SJSA1 (cell line): ENCODE measurements at regions not wholly inside any gene's neighbourhood (a gene's known extent, or its start where the extent isn't known, plus 50 kb on each side); places are given as distances from the start of the nearest gene placed in this dataset.
"Not testable (repeated sequence)": the region's sequence is repeated elsewhere in the genome, so short reads cannot be mapped to it uniquely, and the experiment has no call there.

ENCODE experiments used
- DNase-seq, 2 experiments: peaks; one replicate each; pipeline ENCODE4 v3.0.0-alpha.2; 2015 to 2020; ENCODE audit warnings: low spot score in 2 of 2, low read depth in 1 of 2
- H3K27ac ChIP-seq: fragments of 250-450 bp; sonication (Bioruptor Pico); 2 replicates; pipeline ENCODE4 v1.5.1; 2020; ENCODE audit warnings: mild to moderate bottlenecking, moderate library complexity
- H3K27me3 ChIP-seq: fragments of 250-450 bp; sonication (Bioruptor Pico); replicated peaks from 2 replicates; pipeline ENCODE4 v1.5.1; 2020; ENCODE audit warnings: mild to moderate bottlenecking, moderate library complexity
- H3K36me3 ChIP-seq: fragments of 250-450 bp; sonication (Bioruptor Pico); 2 replicates; pipeline ENCODE4 v1.5.1; 2020; ENCODE audit warnings: mild to moderate bottlenecking
- H3K4me1 ChIP-seq: fragments of 250-450 bp; sonication (Bioruptor Pico); replicated peaks from 2 replicates; pipeline ENCODE4 v1.6.1; 2021; ENCODE audit warnings: mild to moderate bottlenecking
- H3K4me3 ChIP-seq: fragments of 250-450 bp; sonication (Bioruptor Pico); 2 replicates; pipeline ENCODE4 v1.5.1; 2020; ENCODE audit warnings: mild to moderate bottlenecking
- H3K9me3 ChIP-seq: fragments of 250-450 bp; sonication (Bioruptor Pico); replicated peaks from 2 replicates; pipeline ENCODE4 v1.5.1; 2020; ENCODE audit warnings: mild to moderate bottlenecking

GRCh38 chr9:13446286-13446937 is 166.9 kb upstream of the MPDZ start:
- Histone ChIP-seq H3K4me1 (no peaks in the 10 kb centered on the region), H3K9me3 (no peaks in the 10 kb centered on the region), H3K27ac (no peak overlapping the region), H3K36me3 (no peaks in the 10 kb centered on the region), H3K4me3 (no peak overlapping the region), H3K27me3 (no peaks in the 10 kb centered on the region)
- no peak for DNase-seq

GRCh38 chr9:13445103-13445500 is 165.6 kb upstream of the MPDZ start:
- no peak for DNase-seq
- H3K4me3 ChIP-seq = no peak overlapping the region
- no peaks in the 10 kb centered on the region for H3K36me3 ChIP-seq
- no peaks in the 10 kb centered on the region for H3K27me3 ChIP-seq
- H3K27ac ChIP-seq = no peak overlapping the region
- H3K4me1 ChIP-seq = no peaks in the 10 kb centered on the region
- no peaks in the 10 kb centered on the region for H3K9me3 ChIP-seq

- Histone ChIP-seq H3K9me3 (no peaks in the 10 kb centered on the region), H3K27me3 (no peaks in the 10 kb centered on the region), H3K4me1 (no peaks in the 10 kb centered on the region), H3K36me3 (no peaks in the 10 kb centered on the region), H3K4me3 (no peak overlapping the region), H3K27ac (no peak overlapping the region)
- DNase-seq = no peak
Measured at GRCh38 chr9:13444245-13445102, 165.0 kb upstream of the MPDZ start.

- H3K27me3 ChIP-seq = no peaks in the 10 kb centered on the region
Measured at GRCh38 chr9:13443346-13444244, 164.1 kb upstream of the MPDZ start.

GRCh38 chr9:13439685-13440476 is 160.4 kb upstream of the MPDZ start:
- H3K4me1 ChIP-seq = no peaks in the 10 kb centered on the region
- no peaks in the 10 kb centered on the region for H3K36me3 ChIP-seq
- H3K4me3 ChIP-seq = no peak overlapping the region
- no peaks in the 10 kb centered on the region for H3K27me3 ChIP-seq
- DNase-seq = no peak
- H3K9me3 ChIP-seq = no peaks in the 10 kb centered on the region
- no peak overlapping the region for H3K27ac ChIP-seq

More at GRCh38 chr9:13443346-13444244, 164.1 kb upstream of the MPDZ start:
- Histone ChIP-seq H3K4me3 (no peak overlapping the region), H3K4me1 (no peaks in the 10 kb centered on the region), H3K36me3 (no peaks in the 10 kb centered on the region), H3K9me3 (no peaks in the 10 kb centered on the region), H3K27ac (no peak overlapping the region)
- no peak for DNase-seq

GRCh38 chr9:13437866-13438265 is 158.4 kb upstream of the MPDZ start:
- H3K4me1 ChIP-seq = no peaks in the 10 kb centered on the region
- DNase-seq = no peak
- H3K27ac ChIP-seq = no peak overlapping the region
- no peaks in the 10 kb centered on the region for H3K9me3 ChIP-seq
- H3K27me3 ChIP-seq = no peaks in the 10 kb centered on the region
- H3K4me3 ChIP-seq = no peak overlapping the region
- H3K36me3 ChIP-seq = no peaks in the 10 kb centered on the region

GRCh38 chr9:13436591-13436990 is 157.1 kb upstream of the MPDZ start:
- no peaks in the 10 kb centered on the region for H3K9me3 ChIP-seq
- no peak overlapping the region for H3K4me3 ChIP-seq
- DNase-seq = no peak
- H3K4me1 ChIP-seq = no peaks in the 10 kb centered on the region
- H3K27ac ChIP-seq = no peak overlapping the region
- no peaks in the 10 kb centered on the region for H3K27me3 ChIP-seq
- no peaks in the 10 kb centered on the region for H3K36me3 ChIP-seq

- H3K4me3 ChIP-seq, H3K27me3 ChIP-seq, H3K36me3 ChIP-seq, H3K9me3 ChIP-seq, DNase-seq, H3K27ac ChIP-seq, H3K4me1 ChIP-seq: not testable (repeated sequence)
Measured at GRCh38 chr9:13433453-13433852, 154.0 kb upstream of the MPDZ start.

- Histone ChIP-seq H3K27ac (no peak overlapping the region), H3K36me3 (no peaks in the 10 kb centered on the region), H3K4me1 (no peaks in the 10 kb centered on the region), H3K4me3 (no peak overlapping the region), H3K27me3 (no peaks in the 10 kb centered on the region), H3K9me3 (no peaks in the 10 kb centered on the region)
- no peak for DNase-seq
Measured at GRCh38 chr9:13432904-13433303, 153.4 kb upstream of the MPDZ start.

GRCh38 chr9:13431692-13432091 is 152.2 kb upstream of the MPDZ start:
- H3K36me3 ChIP-seq = no peaks in the 10 kb centered on the region
- H3K27me3 ChIP-seq = no peaks in the 10 kb centered on the region
- DNase-seq = no peak

GRCh38 chr9:13431222-13431536 is 151.7 kb upstream of the MPDZ start:
- DNase-seq = no peak
- no peaks in the 10 kb centered on the region for H3K9me3 ChIP-seq
- no peak overlapping the region for H3K27ac ChIP-seq
- no peaks in the 10 kb centered on the region for H3K4me1 ChIP-seq
- H3K27me3 ChIP-seq = no peaks in the 10 kb centered on the region
- H3K36me3 ChIP-seq = no peaks in the 10 kb centered on the region
- no peak overlapping the region for H3K4me3 ChIP-seq

More at GRCh38 chr9:13431692-13432091, 152.2 kb upstream of the MPDZ start:
- Histone ChIP-seq H3K4me3 (no peak overlapping the region), H3K9me3 (no peaks in the 10 kb centered on the region), H3K27ac (no peak overlapping the region), H3K4me1 (no peaks in the 10 kb centered on the region)

GRCh38 chr9:13430368-13431221 is 151.1 kb upstream of the MPDZ start:
- no peaks in the 10 kb centered on the region for H3K36me3 ChIP-seq
- no peaks in the 10 kb centered on the region for H3K9me3 ChIP-seq
- no peak overlapping the region for H3K27ac ChIP-seq
- no peak for DNase-seq
- H3K4me1 ChIP-seq = no peaks in the 10 kb centered on the region
- H3K4me3 ChIP-seq = no peak overlapping the region
- H3K27me3 ChIP-seq = no peaks in the 10 kb centered on the region
